Psoas muscle (tissue), 7 donors: ENCODE measurements at regions not wholly inside any gene's neighbourhood (a gene's known extent, or its start where the extent isn't known, plus 50 kb on each side); places are given as distances from the start of the nearest gene placed in this dataset.

ENCODE experiments used
- ATAC-seq, 4 donors: fragments of 200-7000 bp; cut with Tn5 transposase; one replicate each; pipeline ENCODE4 v1.9.1; 2020; ENCODE audit warnings: moderate library complexity in 3 of 4, mild to moderate bottlenecking in 2 of 4
- DNase-seq, 2 donors: peaks; one replicate each; pipeline ENCODE4 v3.0.0-alpha.2; 2020
- H3K27ac ChIP-seq: fragments of 200-600 bp; one replicate; pipeline ENCODE4 v1.8.0; 2022
- H3K27me3 ChIP-seq, 3 donors: fragments of 200-600 bp in 1 of 3; one replicate each; pipeline versions ENCODE4 v1.6.1 to v1.8.0; 2013 to 2022; ENCODE audit warnings: low read length in 2 of 3, mild to moderate bottlenecking in 2 of 3, moderate library complexity in 1 of 3; ENCODE audit not compliant: insufficient read depth in 3 of 3
- H3K36me3 ChIP-seq, 2 donors: fragments of 200-600 bp in 1 of 2; one replicate each; pipeline versions ENCODE4 v1.6.1 to v1.8.0; 2013 to 2022; ENCODE audit warnings: low read depth in 1 of 2, mild to moderate bottlenecking in 1 of 2, moderate library complexity in 1 of 2; ENCODE audit not compliant: insufficient read depth in 1 of 2
- H3K4me1 ChIP-seq: fragments of 200-600 bp; one replicate; pipeline ENCODE4 v1.8.0; 2022
- H3K4me3 ChIP-seq: fragments of 200-600 bp; one replicate; pipeline ENCODE4 v1.8.0; 2022; ENCODE audit warnings: mild to moderate bottlenecking
- H3K9me3 ChIP-seq: fragments of 200-600 bp; one replicate; pipeline ENCODE4 v1.8.0; 2022
- WGBS, 3 donors: extraction: QIAGEN DNeasy Blood & Tissue Kit; methylation state at CpG; one replicate each; pipeline versions ENCODE4 v1.1.6 to v1.1.7; 2013; 5-methylcytosine and 5-hydroxymethylcytosine counted together
- intact Hi-C, 2 donors: fragments of 100-400 bp; cut with DNase I; formaldehyde crosslinking; loops; one replicate each; pipeline versions ENCODE4 v1.11.0 to v1.14.2; 2022
- TF ChIP-seq, protein P1 (sequence below): fragments of 200-600 bp; IDR thresholded peaks from one replicate; pipeline ENCODE4 v1.8.0; 2022; ENCODE audit warnings: antibody characterized with exemption
- donor health status: healthy with polysubstance abuse.
- donor health status: DM: no; HTN: no; CAD: no; lungs with moderate emphysema.
- donor health status: Bipolar disorder and iron deficiency.
- donor health status: healthy.
- donor health status: DM: yes; HTN: yes; CAD: no.
- donor health status: DM: no; HTN: no; CAD: no.
- donor health status: DM: yes; HTN: yes; CAD: no.

DNA sequence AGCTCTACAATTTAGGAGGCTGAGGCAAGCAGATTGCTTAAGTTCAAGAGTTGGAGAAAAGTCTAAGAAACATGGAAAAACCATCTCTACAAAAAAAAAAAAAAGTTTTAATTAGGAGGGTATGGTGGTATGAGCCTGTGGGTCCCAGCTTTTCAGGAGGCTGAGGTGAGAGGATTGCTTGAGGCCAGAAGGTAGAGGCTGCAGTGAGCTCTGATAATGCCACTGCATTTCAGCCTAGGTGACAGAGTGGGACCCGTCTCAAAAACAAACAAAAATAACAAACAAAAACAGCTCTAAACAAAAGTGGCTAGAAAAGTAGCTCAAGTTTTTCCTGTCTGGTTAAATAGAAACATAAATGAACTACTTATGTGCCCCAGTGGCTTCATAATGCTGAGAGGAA lies 2133.6 kb upstream of the DEFB115 start:
- Histone ChIP-seq H3K4me3 (no peak overlapping the region), H3K27me3 (no peaks in the 10 kb centered on the region), H3K4me1 (no peaks in the 10 kb centered on the region), H3K9me3 (no peaks in the 10 kb centered on the region), H3K27ac (no peak overlapping the region), H3K36me3 (no peaks in the 10 kb centered on the region)
- intact Hi-C loops: no loop called here
- TF ChIP-seq, protein P1, sequence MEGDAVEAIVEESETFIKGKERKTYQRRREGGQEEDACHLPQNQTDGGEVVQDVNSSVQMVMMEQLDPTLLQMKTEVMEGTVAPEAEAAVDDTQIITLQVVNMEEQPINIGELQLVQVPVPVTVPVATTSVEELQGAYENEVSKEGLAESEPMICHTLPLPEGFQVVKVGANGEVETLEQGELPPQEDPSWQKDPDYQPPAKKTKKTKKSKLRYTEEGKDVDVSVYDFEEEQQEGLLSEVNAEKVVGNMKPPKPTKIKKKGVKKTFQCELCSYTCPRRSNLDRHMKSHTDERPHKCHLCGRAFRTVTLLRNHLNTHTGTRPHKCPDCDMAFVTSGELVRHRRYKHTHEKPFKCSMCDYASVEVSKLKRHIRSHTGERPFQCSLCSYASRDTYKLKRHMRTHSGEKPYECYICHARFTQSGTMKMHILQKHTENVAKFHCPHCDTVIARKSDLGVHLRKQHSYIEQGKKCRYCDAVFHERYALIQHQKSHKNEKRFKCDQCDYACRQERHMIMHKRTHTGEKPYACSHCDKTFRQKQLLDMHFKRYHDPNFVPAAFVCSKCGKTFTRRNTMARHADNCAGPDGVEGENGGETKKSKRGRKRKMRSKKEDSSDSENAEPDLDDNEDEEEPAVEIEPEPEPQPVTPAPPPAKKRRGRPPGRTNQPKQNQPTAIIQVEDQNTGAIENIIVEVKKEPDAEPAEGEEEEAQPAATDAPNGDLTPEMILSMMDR: no peak
- WGBS, 3 donors: 44 to 53% (median 49%) methylated on average over 1 of the region's 1 CpG
- no peak for ATAC-seq
- no peak for DNase-seq
